Suprapubic skin (tissue), 4 donors: ENCODE measurements at regions not wholly inside any gene's neighbourhood (a gene's known extent, or its start where the extent isn't known, plus 50 kb on each side); places are given as distances from the start of the nearest gene placed in this dataset.

ENCODE experiments used
- DNase-seq, 2 donors: peaks; one replicate each; pipeline ENCODE4 v3.0.0-alpha.2; 2019; ENCODE audit warnings: low spot score in 2 of 2
- H3K27ac ChIP-seq: fragments of 200-600 bp; sonication (generic); one replicate; pipeline ENCODE4 v1.5.1; 2019
- H3K27me3 ChIP-seq: fragments of 200-600 bp; sonication (generic); one replicate; pipeline ENCODE4 v1.5.1; 2019
- H3K36me3 ChIP-seq: fragments of 200-600 bp; sonication (generic); one replicate; pipeline ENCODE4 v1.5.1; 2019
- H3K4me1 ChIP-seq: fragments of 200-600 bp; sonication (generic); one replicate; pipeline ENCODE4 v1.5.1; 2019
- H3K4me3 ChIP-seq: fragments of 200-600 bp; sonication (generic); one replicate; pipeline ENCODE4 v1.5.1; 2019; ENCODE audit warnings: mild to moderate bottlenecking
- H3K9me3 ChIP-seq: fragments of 200-600 bp; sonication (generic); one replicate; pipeline ENCODE4 v1.5.1; 2019
- CTCF ChIP-seq, 2 donors: fragments of 200-600 bp in 1 of 2; fragments of 450-650 bp in 1 of 2; sonication (generic) in 1 of 2; IDR thresholded peaks; one replicate each; pipeline ENCODE4 v1.5.1; 2016 to 2019; ENCODE audit warnings: antibody characterized with exemption in 2 of 2, mild to moderate bottlenecking in 1 of 2, moderate library complexity in 1 of 2
- EP300 ChIP-seq: sonication (generic); formaldehyde crosslinking; IDR thresholded peaks from one replicate; pipeline ENCODE4 v1.6.1; 2017; ENCODE audit warnings: antibody characterized with exemption
- POLR2A ChIP-seq, 2 donors: fragments of 450-650 bp; IDR thresholded peaks; one replicate each; pipeline ENCODE4 v1.6.1; 2017; ENCODE audit warnings: antibody characterized with exemption in 2 of 2, mild to moderate bottlenecking in 2 of 2, moderate library complexity in 2 of 2
- POLR2AphosphoS5 ChIP-seq, 3 donors: sonication (generic); formaldehyde crosslinking; IDR thresholded peaks; one replicate each; pipeline ENCODE4 v1.6.1; 2017; ENCODE audit warnings: antibody characterized with exemption in 3 of 3
- WGBS: methylation state at CpG from one replicate; pipeline ENCODE4 v1.1.5; 2018; 5-methylcytosine and 5-hydroxymethylcytosine counted together

- Histone ChIP-seq H3K27me3 (no peaks in the 10 kb centered on the region), H3K4me3 (no peak overlapping the region), H3K4me1 (no peaks in the 10 kb centered on the region), H3K9me3 (no peaks in the 10 kb centered on the region), H3K36me3 (no peaks in the 10 kb centered on the region), H3K27ac (no peak overlapping the region)
- DNase-seq: no peak
- TF ChIP-seq EP300 (no peak), CTCF (IDR thresholded peaks at IDR 0.05) (no peak), POLR2A (IDR thresholded peaks at IDR 0.05) (no peak), POLR2AphosphoS5 (IDR thresholded peaks at IDR 0.05) (no peak)
Measured at GRCh38 chrX:137969191-137969590, 403.3 kb downstream of the ZIC3 start.

DNA sequence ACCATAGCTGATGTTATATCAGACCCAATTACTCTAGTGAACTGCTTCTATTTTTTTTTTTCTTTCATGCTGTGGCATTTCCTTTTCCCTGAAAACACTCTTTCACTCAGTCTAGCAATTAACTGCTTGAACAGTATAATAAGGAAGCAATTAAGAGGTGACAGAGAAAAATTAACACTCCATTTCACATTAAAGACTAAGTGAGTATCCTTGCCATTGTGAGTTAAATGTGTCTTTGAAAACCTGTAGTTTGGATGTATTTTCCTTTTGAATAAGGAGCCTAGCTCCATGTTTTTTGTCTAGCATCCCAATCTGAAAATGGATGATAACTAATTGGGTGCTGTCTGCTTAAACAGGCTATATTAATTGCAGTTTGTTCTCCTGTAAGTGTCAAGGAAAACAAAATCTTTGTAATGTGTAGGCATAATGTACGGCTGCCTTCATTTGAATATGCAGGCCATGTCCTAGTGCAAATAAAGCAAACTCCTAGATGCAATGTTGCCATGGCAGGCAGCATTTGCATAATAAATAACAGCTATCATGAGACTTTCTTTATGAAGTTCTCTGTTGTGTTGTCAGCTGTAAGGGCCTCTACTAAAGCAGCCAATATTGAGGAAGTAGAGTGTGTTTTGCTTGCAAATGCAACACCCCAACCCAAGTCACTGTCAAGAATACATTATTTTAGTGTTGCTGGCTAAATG lies 416.7 kb downstream of the ZIC3 start:
- Histone ChIP-seq H3K4me1 (no peaks in the 10 kb centered on the region), H3K4me3 (no peak overlapping the region), H3K27ac (no peak overlapping the region), H3K9me3 (no peaks in the 10 kb centered on the region), H3K36me3 (no peaks in the 10 kb centered on the region), H3K27me3 (no peaks in the 10 kb centered on the region)
- TF ChIP-seq POLR2AphosphoS5 (IDR thresholded peaks at IDR 0.05) (no peak), EP300 (no peak), CTCF (IDR thresholded peaks at IDR 0.05) (no peak), POLR2A (IDR thresholded peaks at IDR 0.05) (no peak)
- 60% methylated on average over 1 of the region's 1 CpG for WGBS
- DNase-seq: no peak

GRCh38 chrX:137988470-137988869 lies 422.5 kb downstream of the ZIC3 start:
- Histone ChIP-seq H3K4me1 (no peaks in the 10 kb centered on the region), H3K27me3 (no peaks in the 10 kb centered on the region), H3K9me3 (no peaks in the 10 kb centered on the region), H3K36me3 (no peaks in the 10 kb centered on the region), H3K4me3 (no peak overlapping the region), H3K27ac (no peak overlapping the region)
- DNase-seq: no peak
- WGBS: 89% methylated on average over 1 of the region's 1 CpG
- TF ChIP-seq POLR2A (IDR thresholded peaks at IDR 0.05) (no peak), CTCF (IDR thresholded peaks at IDR 0.05) (no peak), POLR2AphosphoS5 (IDR thresholded peaks at IDR 0.05) (no peak), EP300 (no peak)

DNA sequence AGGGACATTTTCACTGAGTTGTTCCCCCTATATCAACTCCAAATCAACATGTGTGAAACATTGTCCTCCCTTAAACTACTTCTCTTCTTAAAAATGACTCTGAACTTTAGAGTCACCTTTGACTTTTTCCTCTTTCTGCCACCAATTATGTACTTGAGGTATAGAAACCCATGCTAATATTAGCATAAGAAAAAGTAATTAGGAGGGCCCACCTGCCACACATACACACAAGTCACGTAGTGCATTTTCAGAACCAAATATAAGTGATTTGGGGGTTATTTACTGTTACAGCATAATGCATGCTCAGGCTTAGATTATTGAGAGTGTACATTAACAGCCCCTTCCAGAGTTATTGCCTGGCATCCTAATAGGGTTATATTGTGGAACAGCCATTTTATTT lies 432.7 kb downstream of the ZIC3 start:
- Histone ChIP-seq H3K27me3 (no peaks in the 10 kb centered on the region), H3K9me3 (no peaks in the 10 kb centered on the region), H3K27ac (no peak overlapping the region), H3K4me3 (no peak overlapping the region), H3K36me3 (no peaks in the 10 kb centered on the region), H3K4me1 (no peaks in the 10 kb centered on the region)
- WGBS: 43% methylated on average over 1 of the region's 1 CpG
- DNase-seq: no peak
- TF ChIP-seq EP300 (no peak), CTCF (IDR thresholded peaks at IDR 0.05) (no peak), POLR2A (IDR thresholded peaks at IDR 0.05) (no peak), POLR2AphosphoS5 (IDR thresholded peaks at IDR 0.05) (no peak)

DNA sequence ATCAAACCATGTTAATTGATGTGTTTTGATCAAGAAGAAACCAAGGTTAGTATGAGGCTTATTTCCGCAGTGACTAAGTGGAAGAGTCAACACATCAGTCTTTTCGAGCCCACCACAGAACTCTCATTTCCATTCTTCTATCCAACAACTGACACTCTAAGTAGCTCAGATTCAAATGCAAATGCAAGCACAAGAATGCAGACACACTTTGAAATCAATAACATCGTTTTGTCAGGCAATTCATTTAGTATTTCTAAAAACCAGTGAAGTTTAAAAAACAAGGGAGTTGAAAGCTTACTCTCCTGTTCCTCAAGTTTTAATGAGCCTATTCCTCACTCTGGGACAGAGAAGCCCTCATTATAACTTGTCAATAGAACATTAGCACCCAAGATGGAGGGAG lies 433.1 kb downstream of the ZIC3 start:
- DNase-seq: no peak
- no peaks in the 10 kb centered on the region for H3K36me3 ChIP-seq
- H3K4me3 ChIP-seq: no peak overlapping the region
- H3K27ac ChIP-seq: no peak overlapping the region
- no peaks in the 10 kb centered on the region for H3K4me1 ChIP-seq
- TF ChIP-seq POLR2A (IDR thresholded peaks at IDR 0.05): no peak
- no peak for TF ChIP-seq EP300
- no peak for TF ChIP-seq POLR2AphosphoS5 (IDR thresholded peaks at IDR 0.05)
- TF ChIP-seq CTCF (IDR thresholded peaks at IDR 0.05): no peak
- WGBS: 54% methylated on average over 3 of the region's 3 CpGs
- H3K9me3 ChIP-seq: no peaks in the 10 kb centered on the region
- H3K27me3 ChIP-seq: no peaks in the 10 kb centered on the region
